GM12865 (cell line): ENCODE measurements at regions not wholly inside any gene's neighbourhood (a gene's known extent, or its start where the extent isn't known, plus 50 kb on each side); places are given as distances from the start of the nearest gene placed in this dataset.

ENCODE experiments used
- DNase-seq: peaks from one replicate; pipeline ENCODE4 v3.0.0; 2010; ENCODE audit warnings: low read depth
- H3K4me3 ChIP-seq: 2 replicates; pipeline ENCODE4 v1.5.1; 2011; ENCODE audit warnings: mild to moderate bottlenecking, low read depth, low read length, control low read depth
- CTCF ChIP-seq: IDR thresholded peaks from 2 replicates; pipeline ENCODE4 v1.5.1; 2011; ENCODE audit warnings: low read length, control low read depth, low read depth, inconsistent platforms; ENCODE audit not compliant: insufficient read depth; ENCODE audit errors: missing control alignments

- no peak for TF ChIP-seq CTCF
- no peak for DNase-seq
- no peak overlapping the region for H3K4me3 ChIP-seq
Observed at GRCh38 chr2:224213396-224213795, 174.3 kb upstream of the SERPINE2 start.

- TF ChIP-seq CTCF: no peak
- no peak overlapping the region for H3K4me3 ChIP-seq
- DNase-seq: no peak
Observed at GRCh38 chr2:224211791-224212190, 172.7 kb upstream of the SERPINE2 start.

- H3K4me3 ChIP-seq: no peak overlapping the region
- DNase-seq: no peak
- no peak for TF ChIP-seq CTCF
Observed at GRCh38 chr2:224211181-224211480, 172.0 kb upstream of the SERPINE2 start.

- no peak overlapping the region for H3K4me3 ChIP-seq
- no peak for DNase-seq
- no peak for TF ChIP-seq CTCF
Observed at GRCh38 chr2:224210286-224211180, 171.4 kb upstream of the SERPINE2 start.

GRCh38 chr2:224209555-224210285 is 170.6 kb upstream of the SERPINE2 start:
- TF ChIP-seq CTCF: no peak
- H3K4me3 ChIP-seq: no peak overlapping the region
- DNase-seq: no peak

GRCh38 chr2:224208443-224208842 is 169.4 kb upstream of the SERPINE2 start:
- TF ChIP-seq CTCF: no peak
- no peak for DNase-seq
- H3K4me3 ChIP-seq: no peak overlapping the region
